Lower leg skin (tissue), 3 donors: ENCODE measurements at regions not wholly inside any gene's neighbourhood (a gene's known extent, or its start where the extent isn't known, plus 50 kb on each side); places are given as distances from the start of the nearest gene placed in this dataset.

Source experiments
- CTCF ChIP-seq, 3 donors: fragments of 450-650 bp; IDR thresholded peaks; one replicate each; pipeline ENCODE4 v1.5.1; 2016; ENCODE audit warnings: antibody characterized with exemption in 3 of 3, mild to moderate bottlenecking in 3 of 3, moderate library complexity in 2 of 3
- POLR2A ChIP-seq, 2 donors: fragments of 450-650 bp; IDR thresholded peaks; one replicate each; pipeline ENCODE4 v1.6.1; 2016 to 2017; ENCODE audit warnings: antibody characterized with exemption in 2 of 2, mild to moderate bottlenecking in 1 of 2, moderate library complexity in 1 of 2

DNA sequence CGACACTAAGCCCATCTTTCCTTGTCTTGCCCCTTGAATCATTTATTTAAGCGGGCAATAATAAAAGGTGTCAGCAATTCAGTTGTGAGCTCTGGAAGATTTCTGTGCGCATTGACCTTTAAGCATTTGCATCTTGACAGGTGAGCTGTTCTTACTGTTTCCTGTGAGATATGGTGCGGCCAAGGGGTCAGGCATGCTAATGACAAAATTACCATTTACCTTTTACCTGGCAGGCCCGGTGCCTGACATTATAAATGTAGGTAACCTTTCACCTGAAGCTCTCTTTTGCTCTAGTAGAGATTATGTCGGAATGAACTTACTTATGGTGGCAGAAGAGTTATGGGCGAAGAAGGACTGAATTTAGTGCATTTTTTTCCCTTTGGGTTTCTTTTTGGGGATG, 89.3 kb upstream of the EEF1E1 start:
- no peak for TF ChIP-seq CTCF (IDR thresholded peaks at IDR 0.05)
- no peak for TF ChIP-seq POLR2A (IDR thresholded peaks at IDR 0.05)
